ENCODE measurements at regions not wholly inside any gene's neighbourhood (a gene's known extent, or its start where the extent isn't known, plus 50 kb on each side); places are given as distances from the start of the nearest gene placed in this dataset.

DNA sequence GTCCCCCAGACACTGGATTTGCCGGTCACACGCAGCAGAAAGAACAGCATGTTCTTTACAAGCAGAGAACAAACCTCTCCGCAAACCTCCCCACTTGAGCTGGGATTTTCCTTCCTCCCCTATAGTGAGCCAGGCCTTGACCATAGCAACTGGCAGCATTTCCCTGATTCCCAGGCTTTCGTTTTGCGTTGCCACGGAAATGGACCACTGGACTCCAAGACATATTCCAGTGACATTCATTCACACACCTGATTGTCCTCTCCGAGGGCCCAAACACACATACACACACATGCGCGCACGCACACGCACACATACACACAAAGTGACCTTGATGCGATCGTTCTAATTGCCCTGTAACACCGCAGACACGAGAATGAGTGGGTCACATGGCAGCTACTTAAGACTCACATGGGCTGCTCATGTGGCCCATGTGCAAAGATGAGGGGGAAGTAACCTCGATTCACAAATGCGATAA, 80.9 kb upstream of the CPEB4 start:
- in situ Hi-C loops (cut with HindIII; ENCODE audit: low sequenced_read_pairs), result no loop called here
- no peak overlapping the region for H3K4me3 ChIP-seq (ENCODE audit: low read depth, low read length)
- no peak for DNase-seq (ENCODE audit: low read depth, low spot score)
- TF ChIP-seq, protein P1, sequence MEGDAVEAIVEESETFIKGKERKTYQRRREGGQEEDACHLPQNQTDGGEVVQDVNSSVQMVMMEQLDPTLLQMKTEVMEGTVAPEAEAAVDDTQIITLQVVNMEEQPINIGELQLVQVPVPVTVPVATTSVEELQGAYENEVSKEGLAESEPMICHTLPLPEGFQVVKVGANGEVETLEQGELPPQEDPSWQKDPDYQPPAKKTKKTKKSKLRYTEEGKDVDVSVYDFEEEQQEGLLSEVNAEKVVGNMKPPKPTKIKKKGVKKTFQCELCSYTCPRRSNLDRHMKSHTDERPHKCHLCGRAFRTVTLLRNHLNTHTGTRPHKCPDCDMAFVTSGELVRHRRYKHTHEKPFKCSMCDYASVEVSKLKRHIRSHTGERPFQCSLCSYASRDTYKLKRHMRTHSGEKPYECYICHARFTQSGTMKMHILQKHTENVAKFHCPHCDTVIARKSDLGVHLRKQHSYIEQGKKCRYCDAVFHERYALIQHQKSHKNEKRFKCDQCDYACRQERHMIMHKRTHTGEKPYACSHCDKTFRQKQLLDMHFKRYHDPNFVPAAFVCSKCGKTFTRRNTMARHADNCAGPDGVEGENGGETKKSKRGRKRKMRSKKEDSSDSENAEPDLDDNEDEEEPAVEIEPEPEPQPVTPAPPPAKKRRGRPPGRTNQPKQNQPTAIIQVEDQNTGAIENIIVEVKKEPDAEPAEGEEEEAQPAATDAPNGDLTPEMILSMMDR (IDR thresholded peaks at IDR 0.05; ENCODE audit: low read depth, low read length), result no peak

DNA sequence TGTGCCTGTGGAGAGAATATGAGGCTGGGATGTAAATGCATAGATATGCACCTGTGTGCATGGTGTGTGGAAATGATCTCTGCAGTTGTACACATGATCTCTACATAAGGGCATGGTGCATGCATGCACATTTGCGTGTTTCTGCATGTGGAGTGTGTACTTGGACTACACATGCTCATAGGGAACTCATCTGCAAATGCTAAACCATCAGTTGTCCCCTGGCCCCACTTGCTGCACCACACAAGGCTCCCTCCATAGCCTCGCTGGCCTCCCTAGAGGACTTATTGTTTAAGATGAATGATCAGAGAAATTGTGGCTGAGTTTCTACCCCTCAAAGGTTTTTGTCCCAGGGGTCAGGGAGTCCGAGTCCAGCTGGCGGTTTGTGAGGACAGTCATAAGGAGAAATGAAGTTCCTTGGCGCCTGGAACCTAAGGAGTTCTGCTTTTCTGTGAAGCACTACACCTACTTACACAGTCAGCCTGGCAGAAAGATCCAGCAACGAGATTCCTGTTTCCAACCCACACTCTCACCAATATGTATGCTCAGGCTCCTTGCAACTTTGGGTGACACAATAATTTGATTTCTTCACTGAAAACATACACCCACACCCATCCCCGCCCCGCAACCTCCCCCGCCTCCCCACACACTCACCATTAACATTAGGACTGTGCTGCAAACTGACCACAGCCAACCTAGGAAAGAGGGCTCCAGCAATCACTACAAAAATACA, 79.9 kb upstream of the CPEB4 start:
- in situ Hi-C loops (cut with HindIII; ENCODE audit: low sequenced_read_pairs), result no loop called here

DNA sequence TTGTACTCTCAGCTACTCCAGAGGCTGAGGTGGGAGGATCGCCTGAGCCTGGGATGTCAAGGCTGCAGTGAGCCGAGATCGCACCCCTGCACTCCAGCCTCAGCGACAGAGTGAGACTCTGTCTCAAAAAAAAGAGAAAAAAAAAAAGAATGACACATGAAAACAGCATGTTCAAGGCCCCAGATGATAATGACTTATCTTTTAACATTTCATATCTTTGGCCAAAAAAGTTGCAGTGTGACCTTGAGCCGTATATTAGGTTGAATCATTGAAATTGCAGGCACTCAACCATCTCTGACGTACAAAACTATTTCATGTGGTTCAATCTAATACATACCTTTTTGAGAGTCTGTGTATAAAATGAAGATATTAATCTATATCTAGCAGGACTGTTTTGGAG, 79.1 kb upstream of the CPEB4 start:
- no peak overlapping the region for H3K4me3 ChIP-seq (ENCODE audit: low read depth, low read length)
- DNase-seq (ENCODE audit: low read depth, low spot score), result no peak
- TF ChIP-seq, protein P1 (IDR thresholded peaks at IDR 0.05; ENCODE audit: low read depth, low read length), result no peak
- in situ Hi-C loops (cut with HindIII; ENCODE audit: low sequenced_read_pairs), result no loop called here

More for the DNA sequence above, 79.9 kb upstream of the CPEB4 start:
- no peak for DNase-seq (ENCODE audit: low read depth, low spot score)
- no peak overlapping the region for H3K4me3 ChIP-seq (ENCODE audit: low read depth, low read length)
- TF ChIP-seq, protein P1 (IDR thresholded peaks at IDR 0.05; ENCODE audit: low read depth, low read length), result no peak

DNA sequence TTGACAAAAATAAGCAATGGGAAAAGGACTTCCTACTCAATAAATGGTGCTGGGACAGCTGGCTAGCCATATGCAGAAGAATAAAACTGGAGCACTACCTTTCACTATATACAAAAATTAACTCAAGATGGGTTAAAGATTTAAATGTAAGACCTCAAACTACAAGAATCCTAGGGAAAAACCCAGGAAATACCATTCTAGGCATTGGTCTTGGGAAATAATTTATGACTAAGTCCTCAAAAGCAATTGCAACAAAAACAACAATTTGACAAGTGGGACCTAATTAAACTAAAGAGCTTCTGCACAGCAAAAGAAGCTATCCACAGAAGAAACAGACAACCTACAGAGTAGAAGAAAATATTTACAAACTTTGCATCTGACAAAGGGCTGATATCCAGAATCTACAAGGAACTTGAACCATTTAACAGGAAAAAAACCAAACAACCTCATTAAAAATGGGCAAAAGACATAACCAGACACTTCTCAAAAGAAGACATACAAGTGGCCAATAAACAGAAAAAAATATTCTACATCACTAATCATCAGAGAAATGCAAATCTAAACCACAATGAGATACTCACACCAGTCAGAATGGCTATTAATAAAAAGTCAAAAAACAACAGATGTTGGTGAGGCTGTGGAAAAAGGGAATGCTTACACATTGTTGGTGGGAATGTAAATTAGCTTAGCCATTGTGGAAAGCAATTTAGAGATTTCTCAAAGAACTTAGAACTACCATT, 75.2 kb upstream of the CPEB4 start:
- in situ Hi-C loops (cut with HindIII; ENCODE audit: low sequenced_read_pairs), result no loop called here
- no peak overlapping the region for H3K4me3 ChIP-seq (ENCODE audit: low read depth, low read length)
- DNase-seq (ENCODE audit: low read depth, low spot score), result no peak
- TF ChIP-seq, protein P1 (IDR thresholded peaks at IDR 0.05; ENCODE audit: low read depth, low read length), result no peak

DNA sequence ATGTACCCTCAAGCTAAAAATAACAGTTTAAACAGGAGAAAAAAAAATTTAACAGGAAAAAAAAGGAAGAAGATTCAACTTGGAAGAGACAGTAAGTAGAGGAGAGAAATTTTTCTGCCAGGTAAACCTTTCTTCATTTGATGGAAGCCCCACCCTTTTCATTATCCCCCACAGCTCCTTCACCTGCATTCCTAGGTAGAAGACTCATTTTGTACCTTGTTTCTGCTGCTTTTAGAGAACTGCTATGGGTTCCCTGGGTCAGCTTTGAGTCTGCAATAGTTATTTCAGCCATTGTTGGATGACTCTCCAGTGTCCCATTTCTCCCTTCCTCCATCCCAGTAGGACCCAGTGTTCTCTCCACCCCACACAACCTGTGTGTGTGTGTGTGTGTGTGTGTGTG, 74.1 kb upstream of the CPEB4 start:
- TF ChIP-seq, protein P1 (IDR thresholded peaks at IDR 0.05; ENCODE audit: low read depth, low read length), result no peak
- H3K4me3 ChIP-seq (ENCODE audit: low read depth, low read length), result no peak overlapping the region
- no peak for DNase-seq (ENCODE audit: low read depth, low spot score)
- in situ Hi-C loops (cut with HindIII; ENCODE audit: low sequenced_read_pairs), result no loop called here

DNA sequence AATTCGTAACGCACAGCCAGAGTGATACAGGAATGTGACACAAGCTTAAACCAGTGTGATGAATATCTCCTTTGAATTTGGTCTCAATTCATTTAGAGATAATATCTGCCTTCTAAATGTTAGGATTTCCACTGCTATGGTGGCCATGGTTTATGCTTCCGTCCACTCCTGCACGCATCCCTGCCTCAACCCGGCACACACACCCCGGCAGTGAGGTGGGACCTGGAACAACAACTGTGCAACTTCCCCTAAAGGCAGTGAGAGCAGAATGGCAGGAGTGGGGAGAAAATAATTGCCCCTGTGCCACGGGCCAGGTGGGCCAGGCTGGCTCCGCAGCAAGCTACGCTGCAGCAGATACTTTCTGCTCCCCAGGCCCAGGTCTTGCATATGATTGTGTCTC, 72.6 kb upstream of the CPEB4 start:
- no peak for DNase-seq (ENCODE audit: low read depth, low spot score)
- no peak overlapping the region for H3K4me3 ChIP-seq (ENCODE audit: low read depth, low read length)
- TF ChIP-seq, protein P1 (IDR thresholded peaks at IDR 0.05; ENCODE audit: low read depth, low read length), result no peak
- in situ Hi-C loops (cut with HindIII; ENCODE audit: low sequenced_read_pairs), result no loop called here

Data from astrocyte of the spinal cord (primary cell).